Activated B cell treated with CpG ODN at 0.5 μM for 24 hours (primary cell): ENCODE measurements at regions not wholly inside any gene's neighbourhood (a gene's known extent, or its start where the extent isn't known, plus 50 kb on each side); places are given as distances from the start of the nearest gene placed in this dataset.

Experiments used
- ATAC-seq: fragments of 200-7000 bp; cut with Tn5 transposase; one replicate; pipeline ENCODE4 v1.10.0; 2021; ENCODE audit warnings: low read depth, mild to moderate bottlenecking, moderate library complexity
- CTCF ChIA-PET: fragments of 350-600 bp; sonication (Branson Sonifier 250); formaldehyde crosslinking; loops from one replicate; lab custom pipeline; 2021; ENCODE audit warnings: antibody characterized with exemption; lab: Charles Lee
- POLR2A ChIA-PET: fragments of 350-600 bp; sonication (Branson Sonifier 250); formaldehyde crosslinking; loops from one replicate; lab custom pipeline; 2021; ENCODE audit warnings: antibody characterized with exemption; lab: Charles Lee
- DNase-seq: peaks from one replicate; pipeline ENCODE4 v3.0.0; 2022
- H3K27ac Mint-ChIP-seq: one replicate; pipeline ENCODE4 v1.8.0; 2020; ENCODE audit warnings: mixed read lengths
- H3K27me3 Mint-ChIP-seq: one replicate; pipeline ENCODE4 v1.8.0; 2021; ENCODE audit warnings: mixed read lengths
- H3K36me3 Mint-ChIP-seq: one replicate; pipeline ENCODE4 v1.8.0; 2021; ENCODE audit warnings: low read depth, mixed read lengths
- H3K4me1 Mint-ChIP-seq: one replicate; pipeline ENCODE4 v1.8.0; 2021; ENCODE audit warnings: mixed read lengths
- H3K4me3 Mint-ChIP-seq: one replicate; pipeline ENCODE4 v1.8.0; 2020; ENCODE audit warnings: mild to moderate bottlenecking, mixed read lengths
- H3K9me3 Mint-ChIP-seq: one replicate; pipeline ENCODE4 v1.8.0; 2020; ENCODE audit warnings: mixed read lengths
- CTCF ChIP-seq: fragments of 200-600 bp; IDR thresholded peaks from one replicate; pipeline ENCODE4 v1.8.0; 2022; ENCODE audit warnings: antibody characterized with exemption, mild to moderate bottlenecking
- intact Hi-C: fragments of 100-400 bp; cut with micrococcal nuclease; formaldehyde crosslinking; loops from one replicate; pipeline ENCODE4 v1.15.1; 2024

DNA sequence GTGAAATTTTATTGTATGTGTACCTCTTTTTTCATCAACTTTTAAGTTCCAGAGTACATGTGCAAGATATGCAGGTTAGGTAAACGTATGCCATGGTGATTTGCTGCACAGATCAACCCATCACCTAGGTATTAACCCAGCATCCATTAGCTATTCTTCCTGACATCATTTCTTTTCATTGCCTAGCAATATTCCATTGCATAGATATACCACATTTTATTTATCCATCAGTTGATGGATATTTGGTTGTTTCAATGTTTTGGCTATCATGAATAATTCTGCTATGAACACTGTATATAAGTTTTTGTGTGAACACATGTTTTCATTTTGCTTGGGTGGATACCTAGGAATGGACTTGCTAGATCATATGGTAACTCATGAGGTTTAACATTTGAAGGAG, 439.9 kb upstream of the SOX5 start:
- Mint-ChIP-seq H3K9me3 (peaks cover 12% of the 10 kb centered on the region), H3K27ac (no peak overlapping the region), H3K4me3 (no peak overlapping the region), H3K36me3 (peaks cover 9% of the 10 kb centered on the region), H3K27me3 (no peaks in the 10 kb centered on the region), H3K4me1 (peaks cover 13% of the 10 kb centered on the region)
- CTCF ChIA-PET, result no interaction called here
- ATAC-seq (no peak), DNase-seq (no peak)
- no peak for TF ChIP-seq CTCF
- intact Hi-C loops, result no loop called here
- POLR2A ChIA-PET, result no interaction called here

- H3K27ac Mint-ChIP-seq, result no peak overlapping the region
- no peak for TF ChIP-seq CTCF
- peaks cover 15% of the 10 kb centered on the region for H3K9me3 Mint-ChIP-seq
- DNase-seq, result no peak
- CTCF ChIA-PET, result no interaction called here
- H3K27me3 Mint-ChIP-seq, result no peaks in the 10 kb centered on the region
- H3K36me3 Mint-ChIP-seq, result peaks cover 12% of the 10 kb centered on the region
- H3K4me1 Mint-ChIP-seq, result peaks cover 15% of the 10 kb centered on the region
- intact Hi-C loops, result no loop called here
- POLR2A ChIA-PET, result interaction anchor here (1.2 kb wide), 1 partner anchor 9 kb away, joined by 6 read pairs; no protein-coding TSS in a partner anchor
- ATAC-seq, result no peak
- H3K4me3 Mint-ChIP-seq, result no peak overlapping the region
Observed at GRCh38 chr12:24387381-24387780, 437.9 kb upstream of the SOX5 start.

- H3K36me3 Mint-ChIP-seq, result peaks cover 9% of the 10 kb centered on the region
- intact Hi-C loops, result no loop called here
- ChIA-PET POLR2A (interaction anchor here (1.2 kb wide), 1 partner anchor 8 kb away, joined by 6 read pairs; no protein-coding TSS in a partner anchor), CTCF (no interaction called here)
- peaks cover 12% of the 10 kb centered on the region for H3K4me1 Mint-ChIP-seq
- no peak for DNase-seq
- H3K4me3 Mint-ChIP-seq, result no peak overlapping the region
- H3K27ac Mint-ChIP-seq, result no peak overlapping the region
- no peak for ATAC-seq
- TF ChIP-seq CTCF, result no peak
- no peaks in the 10 kb centered on the region for H3K27me3 Mint-ChIP-seq
- peaks cover 15% of the 10 kb centered on the region for H3K9me3 Mint-ChIP-seq
Observed at GRCh38 chr12:24386836-24387235, 437.4 kb upstream of the SOX5 start.

GRCh38 chr12:24381790-24382189, 432.3 kb upstream of the SOX5 start:
- CTCF ChIA-PET, result no interaction called here
- H3K27ac Mint-ChIP-seq, result no peak overlapping the region
- intact Hi-C loops, result no loop called here
- TF ChIP-seq CTCF, result no peak
- peaks cover 36% of the 10 kb centered on the region for H3K4me1 Mint-ChIP-seq
- H3K4me3 Mint-ChIP-seq, result no peak overlapping the region
- H3K27me3 Mint-ChIP-seq, result no peaks in the 10 kb centered on the region
- no peak for ATAC-seq
- DNase-seq, result no peak
- peaks cover 3% of the 10 kb centered on the region for H3K36me3 Mint-ChIP-seq
- POLR2A ChIA-PET, result no interaction called here
- H3K9me3 Mint-ChIP-seq, result peaks cover 9% of the 10 kb centered on the region

- H3K27ac Mint-ChIP-seq, result peak overlapping the region; percentile 95
- H3K4me3 Mint-ChIP-seq, result peak overlapping the region; percentile 84
- peaks cover 9% of the 10 kb centered on the region for H3K9me3 Mint-ChIP-seq
- DNase-seq (no peak), ATAC-seq (no peak)
- intact Hi-C loops, result loop anchor here (1.0 to 5.0 kb wide), 8 partner anchors 19 to 457 kb away; no protein-coding TSS in a partner anchor
- ChIA-PET CTCF (interaction anchor here (1.9 kb wide), 1 partner anchor 398 kb away, joined by 7 read pairs; no protein-coding TSS in a partner anchor), POLR2A (interaction anchor here (1.2 to 1.6 kb wide), 2 partner anchors 325 to 398 kb away, joined by 3 to 5 read pairs; no protein-coding TSS in a partner anchor)
- H3K27me3 Mint-ChIP-seq, result no peaks in the 10 kb centered on the region
- H3K4me1 Mint-ChIP-seq, result peaks cover 40% of the 10 kb centered on the region
- H3K36me3 Mint-ChIP-seq, result peaks cover 3% of the 10 kb centered on the region
- no peak for TF ChIP-seq CTCF
Observed at GRCh38 chr12:24379861-24380521, 430.5 kb upstream of the SOX5 start.
